ENCODE measurements at regions not wholly inside any gene's neighbourhood (a gene's known extent, or its start where the extent isn't known, plus 50 kb on each side); places are given as distances from the start of the nearest gene placed in this dataset.
"Not testable (repeated sequence)": the region's sequence is repeated elsewhere in the genome, so short reads cannot be mapped to it uniquely, and the experiment has no call there.

DNA sequence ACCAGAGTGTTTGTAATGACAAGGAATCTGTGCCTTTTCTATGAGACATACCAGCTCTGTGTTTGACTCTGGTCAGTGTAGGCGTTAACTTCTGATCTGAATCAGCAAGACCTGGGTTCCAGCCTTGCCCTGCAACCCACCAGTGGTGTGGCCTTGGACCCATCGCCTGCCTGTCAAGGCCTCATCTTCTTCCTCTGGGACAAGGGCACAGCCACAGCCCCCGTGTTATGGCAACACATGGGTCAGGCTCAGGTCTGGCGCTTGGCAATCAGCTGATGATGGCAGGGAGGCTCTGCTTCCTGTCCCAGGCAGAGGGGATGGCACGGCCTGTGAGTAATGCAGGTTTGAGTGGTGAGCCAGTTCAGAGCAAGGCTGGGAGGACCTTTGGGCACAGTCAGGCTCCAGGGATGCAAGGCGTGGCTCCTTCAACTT lies 69.1 kb upstream of the PLGLB2 start:
- H3K9me3 ChIP-seq (replicated peaks; ENCODE audit: insufficient read depth, low read length); H3K27me3 ChIP-seq (replicated peaks; ENCODE audit: insufficient read depth, low read length); H3F3A ChIP-seq (ENCODE audit: insufficient read depth, low read length); H3K4me2 ChIP-seq (ENCODE audit: low read depth, low read length); H3K79me2 ChIP-seq (ENCODE audit: low read length); H3K4me1 ChIP-seq (ENCODE audit: low read length); H3K4me3 ChIP-seq (ENCODE audit: low read length); DNase-seq; H4K20me1 ChIP-seq (ENCODE audit: insufficient read depth, low read length); H3K9me2 ChIP-seq (replicated peaks; ENCODE audit: insufficient read depth, low read length); H3K36me3 ChIP-seq (replicated peaks; ENCODE audit: insufficient read depth, low read length); H2AFZ ChIP-seq (ENCODE audit: low read length); H3K27ac ChIP-seq (ENCODE audit: low read length); H3K9ac ChIP-seq (ENCODE audit: low read length): not testable (repeated sequence)

DNA sequence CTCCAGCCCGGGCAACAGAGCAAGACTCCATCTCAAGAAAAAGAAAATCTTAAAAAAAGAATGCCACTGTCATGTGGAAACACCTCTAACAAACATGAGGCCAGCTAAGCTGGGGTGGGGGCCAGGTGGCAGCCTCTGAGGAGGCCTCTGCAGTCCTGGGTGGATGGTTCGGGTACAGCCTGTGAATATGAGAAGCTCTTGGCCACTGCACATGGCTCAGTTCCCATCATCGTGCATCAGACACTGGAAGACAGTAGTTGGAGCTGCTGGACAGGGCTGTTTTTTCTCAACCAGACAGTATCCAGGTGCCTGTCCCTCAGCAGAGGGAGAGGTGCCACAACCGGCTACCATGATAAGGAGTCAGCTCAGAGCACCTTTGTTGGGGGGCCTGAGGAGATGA lies 67.9 kb upstream of the PLGLB2 start:
- H3K27me3 ChIP-seq (replicated peaks; ENCODE audit: insufficient read depth, low read length); H3K27ac ChIP-seq (ENCODE audit: low read length); H3K36me3 ChIP-seq (replicated peaks; ENCODE audit: insufficient read depth, low read length); H3K9me3 ChIP-seq (replicated peaks; ENCODE audit: insufficient read depth, low read length); H3K4me2 ChIP-seq (ENCODE audit: low read depth, low read length); H3K79me2 ChIP-seq (ENCODE audit: low read length); H3K9me2 ChIP-seq (replicated peaks; ENCODE audit: insufficient read depth, low read length); DNase-seq; H3K9ac ChIP-seq (ENCODE audit: low read length); H3K4me3 ChIP-seq (ENCODE audit: low read length); H2AFZ ChIP-seq (ENCODE audit: low read length); H3F3A ChIP-seq (ENCODE audit: insufficient read depth, low read length); H3K4me1 ChIP-seq (ENCODE audit: low read length); H4K20me1 ChIP-seq (ENCODE audit: insufficient read depth, low read length): not testable (repeated sequence)

DNA sequence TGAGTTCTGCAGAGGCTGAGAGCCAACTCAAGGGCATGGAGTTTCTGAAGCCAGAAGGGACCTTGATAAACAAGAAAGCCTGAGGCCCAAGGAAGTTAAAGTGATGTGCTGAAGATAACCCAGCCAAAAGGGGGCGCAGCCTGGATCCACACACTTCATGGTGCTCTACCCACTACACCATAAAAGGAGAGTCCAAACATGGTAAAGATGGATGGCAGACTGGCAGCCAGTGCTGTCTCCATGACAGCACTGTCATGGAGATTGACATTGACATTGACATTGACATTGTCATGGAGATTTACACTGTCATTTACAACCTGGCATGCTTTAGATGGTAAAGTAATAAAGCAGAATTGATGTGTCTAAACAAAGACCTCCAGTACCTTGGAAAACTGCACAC lies 67.2 kb upstream of the PLGLB2 start:
- H3K27me3 ChIP-seq (replicated peaks; ENCODE audit: insufficient read depth, low read length); H3K4me1 ChIP-seq (ENCODE audit: low read length); H3K9me3 ChIP-seq (replicated peaks; ENCODE audit: insufficient read depth, low read length); H3K79me2 ChIP-seq (ENCODE audit: low read length); H3K27ac ChIP-seq (ENCODE audit: low read length); H3K9me2 ChIP-seq (replicated peaks; ENCODE audit: insufficient read depth, low read length); H3K36me3 ChIP-seq (replicated peaks; ENCODE audit: insufficient read depth, low read length); H3K9ac ChIP-seq (ENCODE audit: low read length); H4K20me1 ChIP-seq (ENCODE audit: insufficient read depth, low read length); H2AFZ ChIP-seq (ENCODE audit: low read length); H3F3A ChIP-seq (ENCODE audit: insufficient read depth, low read length); H3K4me3 ChIP-seq (ENCODE audit: low read length); H3K4me2 ChIP-seq (ENCODE audit: low read depth, low read length); DNase-seq: not testable (repeated sequence)

GRCh38 chr2:87683451-87683850 lies 64.4 kb upstream of the PLGLB2 start:
- not testable (repeated sequence) for DNase-seq; H3K36me3 ChIP-seq (replicated peaks; ENCODE audit: insufficient read depth, low read length); H3K4me2 ChIP-seq (ENCODE audit: low read depth, low read length); H3K9me3 ChIP-seq (replicated peaks; ENCODE audit: insufficient read depth, low read length); H3K27me3 ChIP-seq (replicated peaks; ENCODE audit: insufficient read depth, low read length); H3K9ac ChIP-seq (ENCODE audit: low read length); H3K4me3 ChIP-seq (ENCODE audit: low read length); H2AFZ ChIP-seq (ENCODE audit: low read length); H3K79me2 ChIP-seq (ENCODE audit: low read length); H3K27ac ChIP-seq (ENCODE audit: low read length); H3K4me1 ChIP-seq (ENCODE audit: low read length); H4K20me1 ChIP-seq (ENCODE audit: insufficient read depth, low read length); H3F3A ChIP-seq (ENCODE audit: insufficient read depth, low read length); H3K9me2 ChIP-seq (replicated peaks; ENCODE audit: insufficient read depth, low read length)

DNA sequence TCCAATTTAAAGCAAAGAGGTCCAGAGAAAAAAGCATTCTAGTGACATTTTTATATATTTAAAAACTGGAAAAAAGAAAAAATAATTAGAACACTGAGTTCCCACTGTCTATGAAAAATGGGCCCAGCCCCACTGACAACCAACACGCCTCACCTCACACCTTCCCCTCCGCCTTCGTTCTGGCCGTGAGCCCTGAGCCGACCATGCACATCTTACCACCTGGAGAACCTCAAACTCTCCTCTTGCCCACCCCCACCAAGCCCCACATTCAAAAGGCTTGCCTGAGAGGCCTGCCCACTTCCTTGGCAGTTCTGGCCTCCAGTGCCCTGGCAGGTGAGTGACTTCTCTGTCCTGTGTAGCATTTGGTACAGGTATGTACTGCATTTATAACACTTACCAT lies 63.9 kb upstream of the PLGLB2 start:
- H3K27me3 ChIP-seq (replicated peaks; ENCODE audit: insufficient read depth, low read length); H3K4me3 ChIP-seq (ENCODE audit: low read length); H4K20me1 ChIP-seq (ENCODE audit: insufficient read depth, low read length); H3K36me3 ChIP-seq (replicated peaks; ENCODE audit: insufficient read depth, low read length); H3F3A ChIP-seq (ENCODE audit: insufficient read depth, low read length); H3K9ac ChIP-seq (ENCODE audit: low read length); H3K4me2 ChIP-seq (ENCODE audit: low read depth, low read length); H3K9me2 ChIP-seq (replicated peaks; ENCODE audit: insufficient read depth, low read length); H3K4me1 ChIP-seq (ENCODE audit: low read length); H2AFZ ChIP-seq (ENCODE audit: low read length); H3K27ac ChIP-seq (ENCODE audit: low read length); H3K9me3 ChIP-seq (replicated peaks; ENCODE audit: insufficient read depth, low read length); H3K79me2 ChIP-seq (ENCODE audit: low read length); DNase-seq: not testable (repeated sequence)

DNA sequence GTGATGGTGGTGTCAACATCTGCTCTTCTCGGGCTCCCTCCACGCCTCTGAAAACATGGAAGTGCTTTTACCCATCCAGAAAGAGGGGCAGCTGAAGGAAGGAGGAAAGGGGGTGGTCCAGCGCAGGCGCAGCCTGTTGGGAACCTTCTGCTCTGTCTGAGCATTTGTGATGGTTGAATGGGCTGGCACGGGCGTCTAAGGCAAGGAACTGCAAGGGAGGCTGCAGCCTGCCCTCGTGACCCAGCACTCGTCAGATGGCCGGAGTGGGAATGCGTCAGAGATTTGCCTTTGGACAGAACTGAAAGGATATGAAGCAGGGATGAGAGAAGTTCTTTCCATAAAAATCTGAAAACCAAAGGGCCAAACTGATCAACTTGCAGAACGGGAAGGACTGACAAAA lies 62.3 kb upstream of the PLGLB2 start:
- not testable (repeated sequence) for H3F3A ChIP-seq (ENCODE audit: insufficient read depth, low read length); H4K20me1 ChIP-seq (ENCODE audit: insufficient read depth, low read length); H3K36me3 ChIP-seq (replicated peaks; ENCODE audit: insufficient read depth, low read length); H3K27me3 ChIP-seq (replicated peaks; ENCODE audit: insufficient read depth, low read length); H2AFZ ChIP-seq (ENCODE audit: low read length); H3K27ac ChIP-seq (ENCODE audit: low read length); H3K9ac ChIP-seq (ENCODE audit: low read length); H3K4me3 ChIP-seq (ENCODE audit: low read length); H3K79me2 ChIP-seq (ENCODE audit: low read length); H3K4me1 ChIP-seq (ENCODE audit: low read length); H3K9me3 ChIP-seq (replicated peaks; ENCODE audit: insufficient read depth, low read length); H3K4me2 ChIP-seq (ENCODE audit: low read depth, low read length); DNase-seq; H3K9me2 ChIP-seq (replicated peaks; ENCODE audit: insufficient read depth, low read length)

DNA sequence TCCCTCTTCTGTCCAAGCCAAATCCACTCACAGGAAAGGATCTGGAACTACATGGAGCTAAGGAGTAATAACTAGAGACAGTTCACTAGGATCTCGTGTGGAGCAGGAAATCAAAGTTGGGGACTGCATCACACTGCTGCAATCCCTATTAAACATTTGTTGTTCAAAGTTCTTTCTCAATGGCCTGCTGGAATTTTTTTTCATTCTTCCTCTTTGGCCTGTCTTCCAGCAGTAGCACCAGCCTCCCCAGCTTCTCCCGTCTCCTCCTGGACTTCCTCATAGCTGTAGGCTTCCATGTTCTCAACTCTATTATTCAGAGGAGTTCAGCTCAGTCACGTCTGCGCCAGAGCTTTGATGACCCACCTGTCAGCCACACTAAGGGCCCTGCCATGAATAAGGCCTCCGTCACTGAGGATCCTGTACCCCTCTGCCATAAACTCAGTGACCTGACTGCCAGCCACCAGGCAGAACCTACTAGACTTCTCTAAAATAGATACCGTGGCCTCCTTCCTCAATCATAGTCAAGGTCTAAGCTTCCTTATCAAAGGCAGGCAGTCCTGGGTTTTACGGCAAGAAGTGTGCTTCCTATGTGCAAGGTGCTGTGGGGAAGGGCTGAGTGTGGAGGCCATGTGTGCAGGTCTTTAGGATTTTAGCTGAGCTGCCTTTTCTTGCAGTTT lies 60.9 kb upstream of the PLGLB2 start:
- H3K9ac ChIP-seq (ENCODE audit: low read length); H3K9me3 ChIP-seq (replicated peaks; ENCODE audit: insufficient read depth, low read length); H3K79me2 ChIP-seq (ENCODE audit: low read length); H2AFZ ChIP-seq (ENCODE audit: low read length); DNase-seq; H3K4me2 ChIP-seq (ENCODE audit: low read depth, low read length); H3K27me3 ChIP-seq (replicated peaks; ENCODE audit: insufficient read depth, low read length); H3K36me3 ChIP-seq (replicated peaks; ENCODE audit: insufficient read depth, low read length); H3K27ac ChIP-seq (ENCODE audit: low read length); H3K9me2 ChIP-seq (replicated peaks; ENCODE audit: insufficient read depth, low read length); H4K20me1 ChIP-seq (ENCODE audit: insufficient read depth, low read length); H3K4me3 ChIP-seq (ENCODE audit: low read length); H3K4me1 ChIP-seq (ENCODE audit: low read length); H3F3A ChIP-seq (ENCODE audit: insufficient read depth, low read length): not testable (repeated sequence)

DNA sequence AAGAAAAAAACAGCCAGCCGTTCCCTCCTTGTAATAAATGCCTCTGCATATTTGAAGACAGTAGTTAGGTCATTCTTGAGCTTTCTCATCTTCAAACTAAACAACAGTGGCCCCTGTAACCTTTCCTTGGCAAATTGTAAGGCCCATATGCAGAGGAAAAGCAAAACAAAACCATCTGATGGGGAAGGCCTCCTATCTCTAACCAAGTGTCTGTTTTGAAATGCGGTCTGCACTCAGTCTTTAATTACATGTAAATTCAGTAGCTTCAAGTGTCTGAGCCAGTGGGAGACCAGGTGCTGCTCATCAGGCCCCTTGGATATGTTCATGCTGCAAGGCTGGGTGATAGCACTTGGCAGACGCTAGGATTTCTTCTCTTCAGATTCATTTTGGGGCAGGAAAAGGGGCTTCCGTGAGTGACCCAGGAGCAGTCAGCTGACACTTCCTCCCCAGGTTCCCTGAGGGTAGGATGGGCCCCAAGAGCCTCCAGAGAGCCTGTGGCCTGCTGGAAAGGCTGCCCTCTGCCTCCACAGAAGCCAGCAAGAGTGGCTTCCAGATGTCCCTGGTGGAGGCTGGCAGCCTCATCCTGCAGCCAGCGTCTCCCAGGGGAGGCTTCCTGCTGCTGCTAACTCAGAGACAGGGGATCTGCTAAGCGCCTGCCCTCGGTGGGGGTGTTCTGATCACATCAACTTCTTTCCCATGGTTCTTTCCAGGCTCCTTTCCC lies 60.2 kb upstream of the PLGLB2 start:
- not testable (repeated sequence) for H3K9ac ChIP-seq (ENCODE audit: low read length); H4K20me1 ChIP-seq (ENCODE audit: insufficient read depth, low read length); H3K9me2 ChIP-seq (replicated peaks; ENCODE audit: insufficient read depth, low read length); H3K4me2 ChIP-seq (ENCODE audit: low read depth, low read length); H3K79me2 ChIP-seq (ENCODE audit: low read length); DNase-seq; H3K27ac ChIP-seq (ENCODE audit: low read length); H3K4me1 ChIP-seq (ENCODE audit: low read length); H3K36me3 ChIP-seq (replicated peaks; ENCODE audit: insufficient read depth, low read length); H3K4me3 ChIP-seq (ENCODE audit: low read length); H3K27me3 ChIP-seq (replicated peaks; ENCODE audit: insufficient read depth, low read length); H2AFZ ChIP-seq (ENCODE audit: low read length); H3F3A ChIP-seq (ENCODE audit: insufficient read depth, low read length); H3K9me3 ChIP-seq (replicated peaks; ENCODE audit: insufficient read depth, low read length)

All from MM.1S (cell line).